WERI-Rb-1 (cell line): ENCODE measurements at regions not wholly inside any gene's neighbourhood (a gene's known extent, or its start where the extent isn't known, plus 50 kb on each side); places are given as distances from the start of the nearest gene placed in this dataset.

ENCODE experiments used
- DNase-seq: peaks from one replicate; pipeline ENCODE4 v3.0.0-alpha.2; 2020
- H3K27ac ChIP-seq: fragments of 250-450 bp; sonication (Bioruptor Pico); 2 replicates; pipeline ENCODE4 v1.5.1; 2020; ENCODE audit warnings: mild to moderate bottlenecking, moderate library complexity
- H3K27me3 ChIP-seq: fragments of 250-450 bp; sonication (Bioruptor Pico); 2 replicates; pipeline ENCODE4 v1.5.1; 2021; ENCODE audit warnings: mild to moderate bottlenecking, low read depth, moderate library complexity; ENCODE audit not compliant: insufficient read depth, severe bottlenecking
- H3K36me3 ChIP-seq: fragments of 250-450 bp; sonication (Bioruptor Pico); 2 replicates; pipeline ENCODE4 v1.5.1; 2020; ENCODE audit warnings: mild to moderate bottlenecking, moderate library complexity
- H3K4me3 ChIP-seq: 2 replicates; pipeline ENCODE4 v1.5.1; 2011; ENCODE audit warnings: low read depth, mild to moderate bottlenecking, control low read depth, low read length
- H3K9me3 ChIP-seq: fragments of 250-450 bp; sonication (Bioruptor Pico); 2 replicates; pipeline ENCODE4 v1.5.1; 2021; ENCODE audit warnings: mild to moderate bottlenecking, moderate library complexity; ENCODE audit not compliant: severe bottlenecking
- TF ChIP-seq, protein P1 (sequence below): IDR thresholded peaks from 2 replicates; pipeline ENCODE4 v1.5.1; 2011; ENCODE audit warnings: low read depth, mild to moderate bottlenecking, control low read depth, inconsistent platforms, low read length

DNA sequence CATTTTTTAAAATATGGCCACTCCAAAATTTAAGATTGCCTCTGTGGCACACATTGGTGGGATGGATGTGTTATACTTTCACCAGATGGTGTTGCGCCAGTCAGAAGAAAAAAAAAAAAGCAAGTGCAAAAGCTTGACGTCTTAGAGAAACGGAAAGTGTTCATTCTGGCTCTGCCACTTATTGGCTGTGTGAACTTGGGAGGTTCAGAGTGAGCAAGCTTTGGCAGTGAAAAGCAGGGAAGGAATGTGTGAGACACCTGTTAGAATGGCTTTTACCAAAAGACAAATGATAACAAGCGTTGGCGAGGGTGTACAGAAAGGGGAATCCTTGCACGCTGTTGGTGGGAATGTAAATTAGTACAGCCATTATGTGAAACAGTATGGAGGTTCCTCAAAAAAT lies 298.0 kb downstream of the TMEM114 start:
- no peak overlapping the region for H3K4me3 ChIP-seq
- H3K36me3 ChIP-seq = no peaks in the 10 kb centered on the region
- peaks cover 29% of the 10 kb centered on the region for H3K27me3 ChIP-seq
- TF ChIP-seq, protein P1, sequence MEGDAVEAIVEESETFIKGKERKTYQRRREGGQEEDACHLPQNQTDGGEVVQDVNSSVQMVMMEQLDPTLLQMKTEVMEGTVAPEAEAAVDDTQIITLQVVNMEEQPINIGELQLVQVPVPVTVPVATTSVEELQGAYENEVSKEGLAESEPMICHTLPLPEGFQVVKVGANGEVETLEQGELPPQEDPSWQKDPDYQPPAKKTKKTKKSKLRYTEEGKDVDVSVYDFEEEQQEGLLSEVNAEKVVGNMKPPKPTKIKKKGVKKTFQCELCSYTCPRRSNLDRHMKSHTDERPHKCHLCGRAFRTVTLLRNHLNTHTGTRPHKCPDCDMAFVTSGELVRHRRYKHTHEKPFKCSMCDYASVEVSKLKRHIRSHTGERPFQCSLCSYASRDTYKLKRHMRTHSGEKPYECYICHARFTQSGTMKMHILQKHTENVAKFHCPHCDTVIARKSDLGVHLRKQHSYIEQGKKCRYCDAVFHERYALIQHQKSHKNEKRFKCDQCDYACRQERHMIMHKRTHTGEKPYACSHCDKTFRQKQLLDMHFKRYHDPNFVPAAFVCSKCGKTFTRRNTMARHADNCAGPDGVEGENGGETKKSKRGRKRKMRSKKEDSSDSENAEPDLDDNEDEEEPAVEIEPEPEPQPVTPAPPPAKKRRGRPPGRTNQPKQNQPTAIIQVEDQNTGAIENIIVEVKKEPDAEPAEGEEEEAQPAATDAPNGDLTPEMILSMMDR = no peak
- H3K9me3 ChIP-seq = no peaks in the 10 kb centered on the region
- no peak overlapping the region for H3K27ac ChIP-seq
- DNase-seq = no peak

DNA sequence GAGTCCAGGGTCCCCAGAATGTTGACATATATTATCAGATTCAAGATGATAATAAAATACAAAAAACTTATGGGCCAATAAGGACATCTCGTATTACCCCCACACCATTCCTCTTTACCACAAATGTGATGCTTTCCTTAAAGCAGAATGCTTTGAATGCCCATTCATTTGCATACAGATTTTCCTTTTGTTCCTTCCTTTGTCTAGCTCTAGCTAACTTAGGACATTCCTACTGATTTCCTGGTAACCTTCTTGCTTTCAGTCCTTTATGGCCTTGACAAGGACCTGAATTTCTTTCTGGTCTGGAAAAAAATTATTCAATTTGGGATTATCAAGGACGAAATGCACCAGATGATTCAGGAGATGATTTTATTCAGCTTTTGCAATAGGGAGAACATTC lies 304.0 kb downstream of the TMEM114 start:
- DNase-seq = no peak
- Histone ChIP-seq H3K27ac (no peak overlapping the region), H3K4me3 (no peak overlapping the region), H3K9me3 (no peaks in the 10 kb centered on the region), H3K36me3 (no peaks in the 10 kb centered on the region), H3K27me3 (peaks cover 58% of the 10 kb centered on the region)
- TF ChIP-seq, protein P1 = no peak

DNA sequence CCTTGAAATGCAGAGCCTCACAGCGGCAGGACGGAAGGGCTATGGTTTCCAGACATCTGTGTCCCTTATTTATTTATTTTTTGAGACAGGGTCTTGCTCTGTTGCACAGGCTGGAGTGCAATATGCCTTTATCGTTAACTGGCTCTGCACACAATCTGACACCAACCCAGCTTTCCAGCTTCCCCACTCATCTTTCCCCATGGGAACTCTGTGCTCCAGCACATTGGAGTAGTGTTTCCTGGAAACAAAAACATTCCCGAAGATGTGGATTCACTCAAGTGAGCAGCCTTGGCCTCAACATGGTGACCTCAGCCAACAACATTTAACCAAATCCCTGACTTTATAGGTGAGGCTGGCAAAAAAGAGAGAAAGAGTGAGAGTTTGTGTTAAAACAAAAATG lies 307.1 kb downstream of the TMEM114 start:
- no peak for DNase-seq
- Histone ChIP-seq H3K27ac (no peak overlapping the region), H3K36me3 (no peaks in the 10 kb centered on the region), H3K27me3 (peaks cover 52% of the 10 kb centered on the region), H3K9me3 (no peaks in the 10 kb centered on the region), H3K4me3 (no peak overlapping the region)
- TF ChIP-seq, protein P1 = no peak

DNA sequence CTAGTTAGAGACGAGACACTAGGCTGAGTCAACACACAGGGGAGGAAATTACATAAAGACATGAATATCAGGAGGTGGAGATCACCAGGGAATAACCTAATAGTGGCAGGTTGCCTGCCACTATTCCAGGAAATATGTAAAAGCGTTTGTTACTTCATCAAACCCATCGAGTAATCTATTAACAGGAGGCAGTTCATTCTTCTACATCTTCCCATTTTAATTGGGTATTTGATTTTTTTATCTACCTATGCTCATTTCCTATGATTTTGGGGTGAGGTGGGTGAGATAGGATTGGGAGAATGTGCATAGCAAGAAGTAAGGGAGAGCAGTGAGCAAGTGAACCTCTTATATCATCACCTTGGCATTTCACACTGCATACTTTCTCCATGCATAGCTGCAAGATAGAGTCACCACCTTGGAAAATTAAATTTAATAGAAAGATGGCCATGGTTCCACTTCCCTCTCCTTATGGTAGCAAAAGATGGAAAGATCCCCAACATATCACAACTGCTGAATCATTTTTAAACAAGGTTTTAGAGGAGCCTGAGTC lies 312.2 kb downstream of the TMEM114 start:
- no peak overlapping the region for H3K4me3 ChIP-seq
- no peaks in the 10 kb centered on the region for H3K9me3 ChIP-seq
- TF ChIP-seq, protein P1 = no peak
- no peaks in the 10 kb centered on the region for H3K36me3 ChIP-seq
- H3K27me3 ChIP-seq = peaks cover 40% of the 10 kb centered on the region
- no peak overlapping the region for H3K27ac ChIP-seq
- DNase-seq = no peak

DNA sequence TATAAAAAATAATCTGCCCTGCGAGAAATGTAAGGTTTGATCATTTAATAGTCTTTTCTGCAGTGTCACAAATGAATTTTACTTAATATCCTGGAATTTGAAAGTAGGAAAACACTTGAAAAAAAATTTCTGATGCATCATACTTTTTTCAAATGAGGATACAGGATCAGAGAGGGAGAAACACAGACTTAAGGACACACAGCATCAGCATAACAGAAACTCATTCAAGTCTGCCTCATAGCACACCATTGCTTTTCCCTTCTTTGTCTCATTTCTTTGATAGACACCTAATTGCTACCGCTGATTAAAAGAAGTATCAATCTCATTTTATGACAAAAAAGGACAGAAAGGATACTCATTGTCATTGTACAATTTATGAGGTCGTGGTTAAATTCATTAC lies 319.0 kb downstream of the TMEM114 start:
- DNase-seq = no peak
- no peak overlapping the region for H3K4me3 ChIP-seq

More for the DNA sequence above, 319.0 kb downstream of the TMEM114 start:
- H3K27me3 ChIP-seq = peaks cover 39% of the 10 kb centered on the region
- TF ChIP-seq, protein P1 = no peak
- no peaks in the 10 kb centered on the region for H3K36me3 ChIP-seq
- no peak overlapping the region for H3K27ac ChIP-seq
- H3K9me3 ChIP-seq = no peaks in the 10 kb centered on the region
